Peyer's patch (tissue), 4 donors: ENCODE measurements at regions not wholly inside any gene's neighbourhood (a gene's known extent, or its start where the extent isn't known, plus 50 kb on each side); places are given as distances from the start of the nearest gene placed in this dataset.

Source experiments
- CTCF ChIP-seq, 6 experiments: fragments of 450-650 bp in 4 of 6; fragments of 200-600 bp in 2 of 6; sonication (generic) in 1 of 6; IDR thresholded peaks; one replicate each; pipeline ENCODE4 v1.5.1; 2017 to 2019; ENCODE audit warnings: antibody characterized with exemption in 6 of 6, mild to moderate bottlenecking in 3 of 6, moderate library complexity in 1 of 6
- POLR2A ChIP-seq, 2 donors: fragments of 450-650 bp; IDR thresholded peaks; one replicate each; pipeline ENCODE4 v1.5.1; 2017; ENCODE audit warnings: antibody characterized with exemption in 2 of 2, mild to moderate bottlenecking in 2 of 2, moderate library complexity in 2 of 2

GRCh38 chr22:42194104-42194851 is 63.7 kb upstream of the CYP2D6 start:
- TF ChIP-seq CTCF (IDR thresholded peaks at IDR 0.05) (no peak), POLR2A (IDR thresholded peaks at IDR 0.05) (no peak)
